Panc1 (cell line): ENCODE measurements at regions not wholly inside any gene's neighbourhood (a gene's known extent, or its start where the extent isn't known, plus 50 kb on each side); places are given as distances from the start of the nearest gene placed in this dataset.
A peak's percentile ranks its signal among the peaks of the same experiment; 100 is the strongest.

Source experiments
- POLR2AphosphoS5 ChIP-seq: IDR thresholded peaks from 2 replicates; pipeline ENCODE4 v1.6.1; 2012; ENCODE audit warnings: mild to moderate bottlenecking, low read depth, low read length, moderate library complexity
- REST ChIP-seq, 2 experiments: IDR thresholded peaks; 2 replicates each; pipeline ENCODE4 v1.6.1; 2011 to 2012; ENCODE audit warnings: low read depth in 2 of 2, control low read depth in 1 of 2, low read length in 1 of 2, mild to moderate bottlenecking in 1 of 2, moderate library complexity in 1 of 2; ENCODE audit not compliant: insufficient read depth in 1 of 2
- TCF7L2 ChIP-seq: IDR thresholded peaks from 2 replicates; pipeline ENCODE4 v1.6.1; 2011; ENCODE audit warnings: mild to moderate bottlenecking, low read depth, low read length, inconsistent platforms
- TF ChIP-seq, protein P1 (sequence below): fragments of 450-650 bp; IDR thresholded peaks from 2 replicates; pipeline ENCODE4 v1.5.1; 2017; ENCODE audit warnings: mild to moderate bottlenecking

DNA sequence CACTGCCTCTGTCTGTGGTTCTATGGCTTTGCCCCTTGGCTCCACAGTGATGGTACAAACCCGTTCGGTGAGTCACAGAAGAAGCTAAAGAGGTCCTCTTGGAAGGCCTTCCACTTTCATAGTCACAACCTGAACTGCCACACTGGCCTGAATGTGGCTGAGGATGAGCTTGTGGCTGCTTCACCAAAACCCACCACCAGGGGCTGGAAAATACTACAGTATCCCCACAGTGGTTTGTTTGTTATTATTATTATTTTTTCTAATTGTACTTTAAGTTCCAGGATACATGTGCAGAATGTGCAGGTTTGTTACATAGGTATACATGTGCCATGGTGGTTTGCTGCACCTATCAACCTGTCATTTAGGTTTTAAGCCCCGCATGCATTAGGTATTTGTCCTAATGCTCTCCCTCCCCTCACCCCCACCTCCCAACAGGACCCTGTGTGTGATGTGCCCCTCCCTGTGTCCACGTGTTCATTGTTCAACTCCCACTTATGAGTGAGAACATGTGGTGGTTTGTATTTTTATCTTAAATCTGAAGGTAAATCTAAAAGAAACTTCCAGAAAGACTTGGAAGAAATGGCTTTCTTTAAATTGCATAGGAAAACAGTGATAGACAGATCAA is 160.8 kb upstream of the NPSR1 start:
- no peak for TF ChIP-seq POLR2AphosphoS5
- TF ChIP-seq, protein P1, sequence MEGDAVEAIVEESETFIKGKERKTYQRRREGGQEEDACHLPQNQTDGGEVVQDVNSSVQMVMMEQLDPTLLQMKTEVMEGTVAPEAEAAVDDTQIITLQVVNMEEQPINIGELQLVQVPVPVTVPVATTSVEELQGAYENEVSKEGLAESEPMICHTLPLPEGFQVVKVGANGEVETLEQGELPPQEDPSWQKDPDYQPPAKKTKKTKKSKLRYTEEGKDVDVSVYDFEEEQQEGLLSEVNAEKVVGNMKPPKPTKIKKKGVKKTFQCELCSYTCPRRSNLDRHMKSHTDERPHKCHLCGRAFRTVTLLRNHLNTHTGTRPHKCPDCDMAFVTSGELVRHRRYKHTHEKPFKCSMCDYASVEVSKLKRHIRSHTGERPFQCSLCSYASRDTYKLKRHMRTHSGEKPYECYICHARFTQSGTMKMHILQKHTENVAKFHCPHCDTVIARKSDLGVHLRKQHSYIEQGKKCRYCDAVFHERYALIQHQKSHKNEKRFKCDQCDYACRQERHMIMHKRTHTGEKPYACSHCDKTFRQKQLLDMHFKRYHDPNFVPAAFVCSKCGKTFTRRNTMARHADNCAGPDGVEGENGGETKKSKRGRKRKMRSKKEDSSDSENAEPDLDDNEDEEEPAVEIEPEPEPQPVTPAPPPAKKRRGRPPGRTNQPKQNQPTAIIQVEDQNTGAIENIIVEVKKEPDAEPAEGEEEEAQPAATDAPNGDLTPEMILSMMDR: peak; percentile 51
- TF ChIP-seq REST (IDR thresholded peaks at IDR 0.05; ENCODE audit: insufficient read depth in 1 of 2, low read depth in 2 of 2, low read length in 1 of 2): no peak
- no peak for TF ChIP-seq TCF7L2
